GM19025 (cell line): ENCODE measurements at regions not wholly inside any gene's neighbourhood (a gene's known extent, or its start where the extent isn't known, plus 50 kb on each side); places are given as distances from the start of the nearest gene placed in this dataset.

Experiments
- ATAC-seq: cut with Tn5 transposase; IDR thresholded peaks from one replicate; pipeline ENCODE4 v1.9.1; 2021; ENCODE audit warnings: mild to moderate bottlenecking, low read depth, moderate library complexity; ENCODE audit not compliant: unreplicated experiment

DNA sequence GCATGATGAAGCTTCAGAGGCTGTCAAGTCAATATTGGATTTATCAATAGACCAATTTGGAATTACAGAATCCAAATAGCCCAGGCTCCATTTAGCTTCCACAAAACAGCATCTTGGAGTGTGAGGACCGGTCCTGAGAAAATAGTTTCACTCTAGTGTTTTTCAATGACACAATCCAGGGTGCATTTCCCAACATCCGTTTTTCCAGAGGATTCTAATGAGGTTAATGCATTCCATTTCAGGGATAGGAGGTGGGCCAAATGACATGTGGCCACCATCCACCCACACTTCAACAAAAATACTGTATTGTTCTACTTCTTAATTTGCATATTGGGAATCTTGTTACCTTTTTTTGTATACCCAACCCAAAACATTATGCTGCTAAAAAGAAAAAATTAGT is 229.8 kb upstream of the LDB2 start:
- ATAC-seq = no peak

GRCh38 chr4:17126321-17126966 is 228.0 kb upstream of the LDB2 start:
- ATAC-seq = no peak

DNA sequence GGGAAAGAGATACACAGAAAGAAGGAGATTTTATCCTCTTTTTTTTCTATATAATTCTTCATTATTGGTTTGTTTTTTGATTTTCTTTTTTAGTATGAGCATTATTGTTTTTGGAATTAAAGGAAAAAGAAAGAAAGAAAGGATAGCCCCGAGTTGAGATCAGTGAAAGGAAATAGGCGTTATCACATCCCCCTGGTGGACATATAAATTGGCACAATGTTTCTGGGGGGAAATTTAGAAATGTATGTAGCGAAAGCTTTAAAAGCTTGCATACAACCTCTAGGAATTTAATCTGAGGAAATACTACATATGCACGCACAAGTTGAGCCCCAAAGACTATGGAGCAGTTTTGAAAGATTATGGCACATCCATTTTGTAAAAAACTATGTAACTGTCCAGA is 226.3 kb upstream of the LDB2 start:
- no peak for ATAC-seq

GRCh38 chr4:17120761-17121160 is 222.3 kb upstream of the LDB2 start:
- ATAC-seq = no peak

DNA sequence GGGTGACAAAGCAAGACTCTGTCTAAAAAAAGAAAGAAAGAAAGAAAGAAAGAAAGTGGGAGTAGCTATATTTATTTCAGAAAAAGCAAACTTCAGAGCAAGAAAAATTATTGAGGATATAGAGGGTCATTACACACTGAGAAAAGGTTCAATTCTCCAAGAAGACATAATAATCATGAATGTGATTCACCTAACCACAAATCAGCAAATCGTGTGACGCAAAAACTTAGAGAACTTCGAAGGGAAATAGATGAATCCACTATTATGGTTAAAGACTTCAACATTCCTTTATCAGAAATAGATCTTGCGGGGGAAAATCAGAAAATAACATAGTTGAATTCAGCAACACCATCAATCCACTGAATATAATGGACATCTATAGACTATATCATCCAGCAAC is 219.3 kb upstream of the LDB2 start:
- ATAC-seq = no peak

DNA sequence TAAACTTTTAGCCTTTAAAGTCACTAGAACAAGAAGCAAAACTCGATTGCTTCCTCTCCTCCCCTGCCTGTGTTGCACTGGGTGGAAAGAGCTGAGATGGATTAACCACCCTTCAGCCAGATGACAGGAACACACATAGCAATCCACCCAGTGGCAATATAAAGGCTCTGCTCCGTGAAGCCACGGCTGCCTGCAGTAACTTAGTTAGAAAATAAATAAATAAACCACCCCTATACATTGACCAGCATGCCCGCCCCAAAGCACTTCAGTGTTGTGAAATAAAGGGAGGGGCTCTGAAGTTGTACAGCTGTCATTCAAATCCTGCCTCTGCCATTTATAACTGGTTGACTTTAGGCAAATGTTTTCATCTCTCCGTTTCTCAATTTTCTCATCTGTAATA is 217.1 kb upstream of the LDB2 start:
- ATAC-seq = no peak

GRCh38 chr4:17112292-17112659 is 213.8 kb upstream of the LDB2 start:
- ATAC-seq = no peak

GRCh38 chr4:17109126-17109525 is 210.7 kb upstream of the LDB2 start:
- ATAC-seq = no peak

- no peak for ATAC-seq
Observed at GRCh38 chr4:17103231-17103630, 204.8 kb upstream of the LDB2 start.

GRCh38 chr4:17098996-17099395 is 200.6 kb upstream of the LDB2 start:
- ATAC-seq = no peak

- ATAC-seq = no peak
Observed at GRCh38 chr4:17098401-17098800, 200.0 kb upstream of the LDB2 start.

GRCh38 chr4:17097362-17097761 is 198.9 kb upstream of the LDB2 start:
- ATAC-seq = no peak

DNA sequence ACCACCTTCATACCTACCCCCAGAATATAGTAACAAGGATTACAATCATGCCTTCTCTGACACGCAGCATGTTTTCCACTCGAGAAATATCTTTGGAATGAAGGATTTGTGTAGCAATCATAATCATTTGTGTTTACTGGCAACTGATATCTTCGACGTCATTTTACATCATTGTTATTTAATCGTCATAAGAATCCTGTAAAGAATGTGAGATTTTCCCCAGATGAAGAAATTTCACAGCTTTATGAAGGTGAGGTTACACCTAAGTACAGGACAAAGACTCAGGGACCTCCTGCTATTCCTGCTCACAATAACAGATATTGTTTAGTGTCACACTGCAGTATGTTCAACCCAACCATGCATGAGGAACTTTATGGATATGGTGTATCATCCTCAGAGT is 198.2 kb upstream of the LDB2 start:
- ATAC-seq = no peak

DNA sequence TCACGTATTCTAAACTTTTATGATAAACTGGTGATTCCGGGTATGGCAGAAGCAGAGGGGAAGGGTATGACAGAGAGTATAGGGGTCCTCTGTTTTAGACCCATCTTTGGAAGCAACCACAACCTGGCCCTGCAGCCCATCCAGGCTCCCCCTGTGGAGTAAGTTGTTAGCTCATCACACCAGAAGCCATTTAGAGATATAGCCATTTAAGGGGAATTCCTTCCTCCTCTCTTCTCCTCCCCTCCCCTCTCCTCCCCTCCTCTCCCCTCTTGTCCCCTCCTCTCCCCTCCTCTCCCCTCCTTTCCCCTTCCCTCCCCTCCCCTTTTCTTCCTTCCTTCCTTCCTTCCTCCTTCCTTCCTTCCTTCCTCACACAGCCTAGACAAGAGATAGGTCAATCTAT is 197.3 kb upstream of the LDB2 start:
- ATAC-seq = no peak

DNA sequence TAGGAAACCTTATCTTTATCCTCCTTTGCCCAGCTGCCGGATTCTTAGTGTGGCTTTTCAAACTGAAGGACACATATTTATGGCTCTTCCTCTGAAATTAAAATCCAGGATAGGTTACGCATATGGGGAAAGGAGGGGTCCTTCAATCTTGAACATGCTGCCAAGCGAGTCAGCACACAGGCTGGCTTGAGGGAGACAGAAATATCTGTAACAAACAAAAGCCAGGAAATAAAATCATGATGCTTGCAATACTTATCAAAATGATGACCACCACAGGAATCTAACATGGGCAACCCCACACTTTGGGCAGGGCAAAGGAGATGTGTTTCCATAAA is 196.4 kb upstream of the LDB2 start:
- no peak for ATAC-seq

- ATAC-seq = no peak
Observed at GRCh38 chr4:17094159-17094875, 195.9 kb upstream of the LDB2 start.

DNA sequence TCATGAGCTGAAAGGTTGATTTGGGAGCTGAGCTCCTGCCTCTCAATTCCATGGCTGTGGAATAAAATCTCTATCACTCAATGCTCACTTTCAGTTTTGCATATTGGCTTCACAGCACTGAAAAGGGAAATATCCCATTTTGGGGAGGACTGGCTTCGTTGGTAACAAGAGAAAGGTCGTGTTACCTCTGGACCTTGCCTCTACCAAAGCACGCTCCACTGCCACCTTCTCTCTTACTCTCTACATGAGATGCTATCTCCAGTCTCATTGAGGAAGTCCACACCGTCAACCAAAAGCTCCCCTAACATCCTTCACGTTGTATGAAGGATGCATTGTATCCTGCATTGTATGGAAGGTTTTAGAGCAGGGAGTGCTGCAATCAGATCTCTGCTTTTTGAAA is 195.0 kb upstream of the LDB2 start:
- peak; percentile 22 for ATAC-seq

GRCh38 chr4:17092736-17093437 is 194.4 kb upstream of the LDB2 start:
- peak; percentile 90 for ATAC-seq

DNA sequence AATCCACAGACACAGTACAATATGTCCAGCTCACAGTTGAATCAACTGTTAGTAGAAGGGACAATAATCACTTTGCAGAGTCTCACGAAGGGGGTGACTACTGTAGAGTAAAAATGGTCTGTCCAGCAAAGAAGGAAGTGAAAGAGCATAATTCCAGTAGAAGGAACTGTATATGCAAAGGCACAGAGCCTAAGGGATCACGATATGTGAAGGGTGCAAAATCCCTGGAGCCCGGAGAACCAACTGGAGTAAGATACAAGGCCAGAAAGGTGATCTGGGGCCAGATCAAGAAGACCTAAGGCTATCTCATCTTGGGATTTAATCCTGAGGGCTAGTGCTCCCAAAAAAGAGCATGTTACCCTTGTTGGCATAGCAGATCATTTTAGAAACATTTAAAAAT is 192.7 kb upstream of the LDB2 start:
- ATAC-seq = no peak

GRCh38 chr4:17090063-17090462 is 191.6 kb upstream of the LDB2 start:
- no peak for ATAC-seq

- no peak for ATAC-seq
Observed at GRCh38 chr4:17085416-17085815, 187.0 kb upstream of the LDB2 start.

GRCh38 chr4:17082186-17082585 is 183.7 kb upstream of the LDB2 start:
- no peak for ATAC-seq
